ENCODE measurements at regions not wholly inside any gene's neighbourhood (a gene's known extent, or its start where the extent isn't known, plus 50 kb on each side); places are given as distances from the start of the nearest gene placed in this dataset.

DNA sequence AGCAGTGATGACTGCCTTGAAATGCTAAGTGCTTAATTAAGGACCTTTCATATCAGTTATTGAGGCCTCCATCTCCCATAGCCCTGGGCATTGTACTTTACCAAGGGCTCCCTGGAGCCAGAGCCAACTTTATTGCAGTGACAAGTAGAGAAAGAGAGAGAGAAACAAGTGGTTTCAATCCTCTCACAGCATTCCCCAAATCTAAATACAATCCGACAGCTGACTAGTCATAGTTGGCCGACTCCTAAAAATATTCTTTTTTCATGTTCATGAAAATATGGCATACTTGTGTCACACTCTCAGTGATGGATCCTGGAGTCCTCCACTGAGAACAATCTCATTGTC lies 127.0 kb upstream of the TFAP2D start:
- TF ChIP-seq, protein P1, sequence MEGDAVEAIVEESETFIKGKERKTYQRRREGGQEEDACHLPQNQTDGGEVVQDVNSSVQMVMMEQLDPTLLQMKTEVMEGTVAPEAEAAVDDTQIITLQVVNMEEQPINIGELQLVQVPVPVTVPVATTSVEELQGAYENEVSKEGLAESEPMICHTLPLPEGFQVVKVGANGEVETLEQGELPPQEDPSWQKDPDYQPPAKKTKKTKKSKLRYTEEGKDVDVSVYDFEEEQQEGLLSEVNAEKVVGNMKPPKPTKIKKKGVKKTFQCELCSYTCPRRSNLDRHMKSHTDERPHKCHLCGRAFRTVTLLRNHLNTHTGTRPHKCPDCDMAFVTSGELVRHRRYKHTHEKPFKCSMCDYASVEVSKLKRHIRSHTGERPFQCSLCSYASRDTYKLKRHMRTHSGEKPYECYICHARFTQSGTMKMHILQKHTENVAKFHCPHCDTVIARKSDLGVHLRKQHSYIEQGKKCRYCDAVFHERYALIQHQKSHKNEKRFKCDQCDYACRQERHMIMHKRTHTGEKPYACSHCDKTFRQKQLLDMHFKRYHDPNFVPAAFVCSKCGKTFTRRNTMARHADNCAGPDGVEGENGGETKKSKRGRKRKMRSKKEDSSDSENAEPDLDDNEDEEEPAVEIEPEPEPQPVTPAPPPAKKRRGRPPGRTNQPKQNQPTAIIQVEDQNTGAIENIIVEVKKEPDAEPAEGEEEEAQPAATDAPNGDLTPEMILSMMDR (IDR thresholded peaks at IDR 0.05) = no peak
- TF ChIP-seq EP300 (IDR thresholded peaks at IDR 0.05) = no peak
- no peak for TF ChIP-seq POLR2A (IDR thresholded peaks at IDR 0.05)
